KBM-7 (cell line): ENCODE measurements at regions not wholly inside any gene's neighbourhood (a gene's known extent, or its start where the extent isn't known, plus 50 kb on each side); places are given as distances from the start of the nearest gene placed in this dataset.
A peak's percentile ranks its signal among the peaks of the same experiment; 100 is the strongest.
"Not testable (repeated sequence)": the region's sequence is repeated elsewhere in the genome, so short reads cannot be mapped to it uniquely, and the experiment has no call there.

Experiments used
- DNase-seq: peaks from one replicate; pipeline ENCODE4 v3.0.0-alpha.2; 2015
- in situ Hi-C: fragments of 300-500 bp; cut with MboI; formaldehyde crosslinking; loops from 2 replicates; pipeline ENCODE4 v1.14.3; 2020; ENCODE audit warnings: low sequenced_read_pairs, low pct_unique_long_range_greater_than_20kb, mixed read lengths

GRCh38 chr13:55745828-55746227 is 1394.9 kb upstream of the PRR20A start:
- DNase-seq = no peak
- in situ Hi-C loops = no loop called here

- DNase-seq = no peak
- in situ Hi-C loops = no loop called here
Measured at GRCh38 chr13:55761986-55762385, 1378.7 kb upstream of the PRR20A start.

DNA sequence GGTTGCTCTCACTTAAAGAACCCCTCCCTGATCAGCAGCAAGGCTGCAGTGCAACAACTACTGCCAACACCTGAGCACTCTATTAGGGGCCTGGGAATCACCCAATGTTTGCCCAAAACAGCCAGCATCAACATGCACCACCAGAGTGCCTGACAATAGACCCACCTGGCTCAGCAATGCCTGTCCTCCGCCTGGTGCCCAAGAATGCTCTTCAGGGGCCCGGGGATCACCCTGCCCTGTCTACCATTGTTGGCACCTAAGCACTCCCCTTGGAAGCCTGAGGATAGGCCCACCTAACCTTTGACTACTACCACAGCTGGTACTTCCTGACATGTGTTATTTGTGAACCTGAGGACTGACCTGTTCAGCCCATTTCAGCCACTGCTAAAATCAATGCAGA is 1363.1 kb upstream of the PRR20A start:
- DNase-seq = no peak
- in situ Hi-C loops = no loop called here

GRCh38 chr13:55783841-55784240 is 1356.9 kb upstream of the PRR20A start:
- in situ Hi-C loops = no loop called here
- no peak for DNase-seq

- in situ Hi-C loops = no loop called here
- no peak for DNase-seq
Measured at GRCh38 chr13:55788548-55788947, 1352.2 kb upstream of the PRR20A start.

DNA sequence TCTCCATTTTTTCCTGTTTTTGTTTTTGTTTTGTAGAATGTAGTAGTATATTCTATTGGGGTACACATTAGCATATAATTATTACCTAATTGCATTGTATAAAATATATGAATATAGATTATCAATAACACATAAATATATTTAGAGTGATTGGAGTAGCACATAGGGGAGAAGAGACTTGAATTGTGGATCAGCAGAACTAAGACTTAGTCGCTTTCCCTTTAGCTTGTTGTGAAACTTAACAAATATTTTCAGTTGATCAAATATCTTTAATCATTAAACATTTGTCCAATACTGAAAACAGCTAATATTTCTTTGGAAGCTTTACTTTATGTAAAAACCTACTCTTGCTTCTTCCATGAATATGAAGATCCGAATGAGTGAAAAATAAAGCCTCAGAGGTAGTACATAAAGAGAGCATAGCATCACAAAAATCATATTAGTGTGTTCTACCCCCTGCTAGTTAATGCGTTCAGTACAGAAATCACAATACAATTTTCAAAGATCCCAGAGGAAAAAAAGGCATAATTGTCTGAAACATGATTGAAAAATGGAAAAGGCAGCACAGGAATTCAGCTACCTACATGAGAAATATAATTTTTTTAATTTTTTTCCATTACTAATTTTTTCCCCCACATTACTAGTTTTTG is 1348.0 kb upstream of the PRR20A start:
- in situ Hi-C loops = no loop called here
- DNase-seq = no peak

GRCh38 chr13:55815458-55816033 is 1325.2 kb upstream of the PRR20A start:
- peak; percentile 14 for DNase-seq
- in situ Hi-C loops = no loop called here

- no peak for DNase-seq
- in situ Hi-C loops = no loop called here
Measured at GRCh38 chr13:55816976-55817601, 1323.6 kb upstream of the PRR20A start.

DNA sequence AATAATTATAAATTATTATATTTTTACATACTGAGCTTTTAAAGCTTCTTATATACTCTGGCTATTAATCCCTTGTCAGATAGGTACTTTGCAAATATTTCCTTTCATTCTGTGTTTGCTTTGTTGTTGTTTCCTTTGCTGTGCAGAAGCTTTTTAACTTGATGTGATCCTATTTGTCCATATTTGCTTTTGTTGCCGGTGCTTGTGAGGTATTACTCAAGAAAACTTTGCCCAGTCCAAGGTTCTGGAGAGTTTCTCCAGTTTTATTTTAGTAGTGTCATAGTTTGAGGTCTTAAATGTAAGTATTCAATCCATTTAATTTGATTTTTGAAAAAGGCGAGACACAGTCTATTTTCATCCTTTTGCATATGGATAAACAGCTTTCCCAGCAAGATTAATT is 1319.9 kb upstream of the PRR20A start:
- in situ Hi-C loops = no loop called here
- no peak for DNase-seq

GRCh38 chr13:55869648-55870047 is 1271.1 kb upstream of the PRR20A start:
- in situ Hi-C loops = no loop called here
- DNase-seq = no peak

- in situ Hi-C loops = no loop called here
- no peak for DNase-seq
Measured at GRCh38 chr13:55887561-55887960, 1253.2 kb upstream of the PRR20A start.

GRCh38 chr13:55893540-55893939 is 1247.2 kb upstream of the PRR20A start:
- DNase-seq = no peak
- in situ Hi-C loops = no loop called here

GRCh38 chr13:55937180-55937579 is 1203.5 kb upstream of the PRR20A start:
- in situ Hi-C loops = no loop called here

GRCh38 chr13:55948175-55948574 is 1192.5 kb upstream of the PRR20A start:
- in situ Hi-C loops = no loop called here
- no peak for DNase-seq

More at GRCh38 chr13:55937180-55937579, 1203.5 kb upstream of the PRR20A start:
- DNase-seq = no peak

DNA sequence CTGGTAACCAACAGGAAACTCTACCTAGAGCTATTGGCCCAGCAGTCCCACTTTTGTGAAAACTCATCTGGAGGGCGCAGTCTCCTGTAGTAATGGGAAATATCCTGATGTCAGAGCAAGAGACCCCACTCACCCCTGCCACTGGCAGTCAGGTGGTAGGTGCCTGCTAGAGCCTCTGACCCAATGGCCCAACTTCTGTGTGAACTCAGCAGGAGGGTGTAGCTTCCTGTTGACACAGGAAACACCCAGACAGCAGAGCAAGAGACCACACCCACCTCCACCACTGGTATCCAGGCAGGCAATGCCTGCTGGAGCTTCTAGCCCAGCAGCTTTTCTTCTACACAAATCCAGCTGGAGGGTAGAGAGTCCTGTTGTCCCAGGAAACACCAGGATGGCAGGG is 1176.8 kb upstream of the PRR20A start:
- in situ Hi-C loops = no loop called here
- DNase-seq = no peak

DNA sequence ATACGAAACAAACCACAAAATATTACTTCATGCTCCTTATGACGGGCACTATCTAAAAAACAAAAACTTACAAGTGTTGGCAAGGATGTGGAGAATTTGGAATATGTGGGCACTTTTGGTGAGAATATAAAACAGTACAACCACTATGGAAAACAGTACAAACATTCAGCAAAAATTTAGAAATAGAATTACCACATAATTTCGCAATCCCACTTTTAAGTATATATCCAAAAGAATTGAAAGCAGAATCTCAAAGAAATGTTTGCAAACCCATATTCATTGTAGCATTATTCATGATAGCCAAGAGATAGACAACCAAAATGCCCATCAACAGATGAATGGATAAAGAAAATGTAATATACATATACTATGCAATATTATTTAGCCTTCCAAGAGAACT is 1173.7 kb upstream of the PRR20A start:
- no peak for DNase-seq
- in situ Hi-C loops = no loop called here

DNA sequence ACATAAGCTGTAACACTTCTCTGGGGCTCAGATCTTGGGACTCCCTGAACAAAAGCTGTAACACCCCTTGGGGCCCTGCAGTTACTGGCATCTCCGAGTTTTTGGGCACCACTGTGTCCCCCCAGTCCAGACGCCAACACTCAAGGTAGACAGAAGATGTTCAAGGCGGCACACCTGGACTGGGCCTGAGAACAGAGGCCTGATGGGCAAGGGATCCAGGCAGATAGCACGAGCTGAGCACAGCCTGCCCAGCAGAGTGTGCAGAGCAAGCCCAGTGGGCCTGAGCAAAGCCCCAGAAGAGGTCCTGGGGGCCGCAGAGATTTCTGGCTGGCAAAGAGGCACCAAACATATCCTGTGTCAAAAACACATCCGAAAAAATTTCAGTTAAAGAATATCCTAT is 1163.3 kb upstream of the PRR20A start:
- no peak for DNase-seq
- in situ Hi-C loops = no loop called here

GRCh38 chr13:55981381-55981780 is 1159.3 kb upstream of the PRR20A start:
- DNase-seq = no peak

GRCh38 chr13:55984026-55984425 is 1156.7 kb upstream of the PRR20A start:
- in situ Hi-C loops = not testable (repeated sequence)

More at GRCh38 chr13:55981381-55981780, 1159.3 kb upstream of the PRR20A start:
- in situ Hi-C loops = no loop called here

GRCh38 chr13:55990631-55991030 is 1150.1 kb upstream of the PRR20A start:
- DNase-seq = no peak
- in situ Hi-C loops = no loop called here

More at GRCh38 chr13:55984026-55984425, 1156.7 kb upstream of the PRR20A start:
- not testable (repeated sequence) for DNase-seq

GRCh38 chr13:55991666-55992065 is 1149.1 kb upstream of the PRR20A start:
- no peak for DNase-seq
- in situ Hi-C loops = no loop called here
